Myocyte (in vitro differentiated cells): ENCODE measurements at regions not wholly inside any gene's neighbourhood (a gene's known extent, or its start where the extent isn't known, plus 50 kb on each side); places are given as distances from the start of the nearest gene placed in this dataset.

Experiments
- DNase-seq: peaks from one replicate; pipeline ENCODE4 v3.0.0-alpha.2; 2012; ENCODE audit warnings: low read depth

GRCh38 chr3:103337179-103337845, 902.5 kb downstream of the ZPLD1 start:
- DNase-seq: no peak

DNA sequence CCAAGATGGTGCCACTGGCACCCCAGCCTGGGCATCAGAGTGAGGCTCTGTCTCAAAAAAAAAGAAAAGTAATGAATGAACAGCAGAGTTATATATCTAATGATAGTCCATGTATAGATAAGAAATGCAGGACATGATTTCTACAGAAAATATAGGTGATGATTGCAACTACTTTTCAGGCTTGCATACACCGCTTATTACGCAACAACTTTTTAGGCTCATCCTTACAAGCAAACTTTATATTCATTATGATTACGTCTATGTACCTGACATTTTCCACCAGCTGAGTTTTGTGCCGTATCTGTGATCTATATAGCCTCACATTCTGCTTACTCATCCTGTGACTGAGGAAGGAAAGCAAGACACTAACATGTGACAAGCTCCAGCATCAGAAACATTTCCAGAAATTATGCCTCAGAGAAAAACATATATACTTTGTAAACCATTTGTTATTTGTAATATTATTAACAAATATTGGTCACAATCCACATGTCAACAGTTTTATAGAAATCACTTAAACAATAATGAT, 906.3 kb downstream of the ZPLD1 start:
- no peak for DNase-seq

- DNase-seq: no peak
Measured at GRCh38 chr3:103342205-103342731, 907.5 kb downstream of the ZPLD1 start.

DNA sequence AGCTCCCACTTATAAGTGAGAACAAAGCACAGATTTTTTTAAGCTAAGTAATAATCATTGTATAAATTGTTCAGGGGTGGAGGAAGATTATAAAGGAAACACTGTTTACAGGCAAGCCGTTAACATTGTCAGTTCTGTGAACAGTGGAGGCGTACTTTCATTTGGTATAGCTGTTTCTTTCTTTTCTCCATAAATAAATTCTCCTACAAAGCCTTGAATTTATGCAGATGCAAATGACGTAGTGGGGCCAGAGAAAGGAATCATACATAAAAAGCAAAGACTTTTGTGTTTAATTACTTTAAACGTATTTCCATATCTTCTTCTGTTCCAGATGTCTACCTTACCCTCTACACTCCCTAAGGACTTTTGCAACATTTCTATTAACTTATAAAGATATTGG, 914.9 kb downstream of the ZPLD1 start:
- no peak for DNase-seq

DNA sequence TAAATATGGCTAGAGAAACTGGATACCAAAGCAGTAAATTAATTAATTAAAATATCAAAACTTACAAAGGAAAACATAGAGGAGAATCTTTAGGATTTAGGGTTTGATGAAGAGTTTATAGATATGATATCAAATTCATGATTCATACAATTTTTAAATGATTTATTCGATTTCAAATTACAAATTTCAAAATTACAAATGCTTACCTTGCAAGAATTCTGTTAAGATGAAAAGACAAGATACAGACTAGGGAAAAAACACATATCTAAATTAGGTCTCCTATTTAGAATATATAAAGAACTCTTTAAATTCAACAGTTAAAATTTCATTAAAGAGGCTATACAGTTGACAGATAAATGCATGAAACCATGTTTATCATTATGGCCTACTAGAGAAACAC, 930.7 kb downstream of the ZPLD1 start:
- DNase-seq: no peak

DNA sequence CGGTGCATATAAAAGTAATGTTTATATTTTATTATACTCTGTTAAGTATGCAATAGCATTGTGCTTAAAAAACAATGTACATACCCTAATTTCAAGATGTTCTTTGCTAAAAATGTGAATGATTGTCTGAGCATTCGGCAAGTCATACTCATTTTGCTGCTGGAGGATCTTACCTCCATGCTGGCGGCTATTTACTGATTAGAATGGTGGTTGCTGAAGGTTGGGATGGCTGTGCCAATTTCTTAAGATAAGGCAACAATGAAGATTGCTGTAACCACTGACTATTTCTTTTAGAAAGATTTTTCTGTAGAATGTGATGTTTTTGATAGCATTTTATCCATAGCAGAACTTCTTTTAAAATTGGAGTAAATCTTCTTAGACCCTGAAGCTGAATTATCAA, 932.7 kb downstream of the ZPLD1 start:
- no peak for DNase-seq

DNA sequence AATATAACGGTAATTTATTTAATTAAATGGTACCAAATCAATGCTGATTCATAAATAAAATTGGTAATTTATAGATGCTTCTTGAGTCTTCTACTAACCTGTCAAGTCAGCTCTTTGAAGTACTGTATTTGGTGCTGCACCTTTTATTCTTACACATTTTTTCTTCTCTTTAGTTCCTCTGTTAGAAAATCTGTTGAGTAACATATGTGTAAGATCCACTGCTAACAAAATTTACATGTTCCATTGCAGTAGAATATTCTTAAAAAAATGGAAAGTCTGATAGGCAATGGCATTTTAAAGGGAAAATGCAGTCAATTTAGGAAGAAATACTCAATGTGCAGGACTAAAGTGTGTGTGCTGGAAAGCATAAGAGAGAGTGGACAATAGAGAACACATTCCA, 936.6 kb downstream of the ZPLD1 start:
- DNase-seq: no peak

DNA sequence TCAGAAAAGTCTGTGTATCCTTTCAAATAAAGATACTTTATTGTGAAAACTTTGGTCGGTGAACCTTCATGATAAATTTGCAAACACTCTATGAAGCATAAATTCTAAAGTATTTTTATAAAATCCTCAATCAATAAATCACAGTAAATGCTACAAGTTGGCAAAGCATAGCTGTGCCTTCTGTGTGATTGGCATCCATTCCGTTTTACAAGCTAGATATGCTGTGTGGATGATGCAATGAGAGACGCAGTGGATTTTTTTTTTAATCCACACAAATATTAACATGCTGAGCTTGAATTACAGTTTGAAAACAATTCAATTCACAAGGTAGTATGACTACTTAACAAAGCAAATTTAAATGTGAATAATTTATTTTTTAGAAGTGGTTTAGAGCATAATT, 937.2 kb downstream of the ZPLD1 start:
- DNase-seq: no peak

- no peak for DNase-seq
Measured at GRCh38 chr3:103380391-103380790, 945.6 kb downstream of the ZPLD1 start.

DNA sequence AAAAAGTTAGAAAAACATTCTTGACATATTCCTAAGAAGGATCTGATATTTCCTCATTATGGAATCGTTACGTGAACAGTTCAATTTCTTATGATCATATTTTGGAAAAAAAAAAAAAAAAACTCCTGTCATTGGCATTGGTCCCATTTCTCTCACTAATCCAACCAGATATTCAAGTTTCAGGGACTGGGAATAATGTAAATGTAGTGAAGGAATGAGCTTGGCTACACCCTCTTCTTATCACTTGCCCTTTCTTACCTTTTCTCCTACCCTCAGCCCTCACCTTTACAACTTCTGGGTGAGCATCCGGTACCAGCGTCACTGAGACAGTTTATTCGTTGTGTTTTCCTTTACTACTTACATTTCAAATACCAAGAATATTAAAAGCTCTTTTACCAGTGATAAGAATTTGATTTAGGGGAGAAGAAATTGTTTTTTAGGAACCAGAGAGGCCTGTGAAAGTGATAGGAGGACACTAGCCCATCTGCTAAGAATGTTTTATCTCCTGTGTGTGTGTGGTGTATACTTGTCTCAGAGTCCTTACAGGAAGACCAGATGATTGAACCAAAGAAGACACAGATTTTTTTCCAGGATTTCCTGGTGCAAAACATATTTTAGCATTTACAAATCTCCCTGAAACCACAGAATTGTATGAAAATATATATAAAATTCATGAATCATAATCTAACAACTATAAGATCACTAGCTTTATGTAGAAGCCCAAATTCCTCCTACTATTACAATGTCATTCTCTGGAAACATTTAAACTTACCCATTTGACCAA, 946.7 kb downstream of the ZPLD1 start:
- DNase-seq: no peak

DNA sequence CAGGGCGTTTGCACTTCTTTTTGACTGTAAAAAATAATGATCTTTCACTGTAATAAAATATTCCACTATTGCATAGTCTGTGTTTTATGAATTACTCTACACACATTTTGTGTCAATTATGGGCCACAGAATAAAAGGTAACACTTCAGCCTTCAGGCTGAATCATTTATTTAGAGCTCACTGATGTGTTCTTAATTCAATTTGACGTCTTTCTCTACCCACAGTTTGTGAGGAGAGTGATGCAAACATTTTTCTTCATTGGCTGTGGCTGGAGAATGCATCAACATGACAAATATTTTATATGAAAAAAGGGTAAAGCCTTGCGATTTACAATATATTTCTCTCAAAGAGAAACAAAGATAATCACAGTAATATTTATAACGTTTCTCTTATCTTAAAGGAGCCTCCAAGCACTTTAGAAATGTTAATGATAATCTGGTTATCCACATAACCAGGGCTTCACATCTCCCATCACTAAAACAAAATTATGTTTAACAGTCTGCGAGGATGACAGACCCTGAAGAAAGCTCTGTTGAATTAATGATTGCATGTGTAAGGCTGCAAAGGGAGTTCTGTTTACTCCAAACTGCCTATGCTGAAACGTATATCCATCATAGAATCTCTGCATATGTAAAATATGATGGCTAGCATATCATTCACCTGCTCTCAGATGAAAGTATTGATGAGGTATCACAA, 951.3 kb downstream of the ZPLD1 start:
- DNase-seq: no peak

GRCh38 chr3:103388214-103388613, 953.4 kb downstream of the ZPLD1 start:
- DNase-seq: no peak

GRCh38 chr3:103389356-103389755, 954.5 kb downstream of the ZPLD1 start:
- DNase-seq: no peak

DNA sequence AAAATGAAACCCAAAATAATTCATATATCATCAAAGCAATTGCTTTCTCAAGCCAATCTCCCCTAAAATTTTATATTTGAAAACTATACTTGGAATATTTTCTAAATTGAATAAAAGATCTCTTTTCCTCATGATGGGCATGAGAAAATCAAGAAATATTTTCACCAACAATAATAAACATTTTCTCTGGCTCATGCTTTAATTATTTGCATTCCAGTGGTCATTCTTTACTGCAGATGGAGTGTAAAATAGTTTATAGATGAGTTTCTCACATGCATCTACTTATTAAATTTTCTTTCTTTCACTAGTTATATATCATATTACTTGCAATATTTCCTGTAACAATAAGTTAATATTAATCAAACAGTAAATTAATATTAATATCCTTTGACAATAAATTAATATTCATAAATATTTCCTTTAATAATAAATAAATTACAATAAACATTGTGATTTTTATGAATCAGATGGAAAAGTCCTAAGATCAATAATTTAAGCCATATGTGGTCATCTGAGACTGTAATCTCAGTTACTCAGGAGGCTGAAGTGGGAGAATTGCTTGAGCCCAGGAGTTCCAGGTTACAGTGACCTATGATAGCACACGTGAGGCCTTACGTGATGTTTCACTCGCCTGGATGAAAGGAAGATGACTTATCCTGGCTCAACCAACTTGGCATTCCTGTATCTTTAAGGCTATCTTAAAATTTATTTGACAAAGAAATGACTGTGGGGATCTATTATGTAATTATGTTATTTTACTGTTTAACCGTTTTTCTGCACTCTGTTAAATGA, 958.8 kb downstream of the ZPLD1 start:
- DNase-seq: no peak

DNA sequence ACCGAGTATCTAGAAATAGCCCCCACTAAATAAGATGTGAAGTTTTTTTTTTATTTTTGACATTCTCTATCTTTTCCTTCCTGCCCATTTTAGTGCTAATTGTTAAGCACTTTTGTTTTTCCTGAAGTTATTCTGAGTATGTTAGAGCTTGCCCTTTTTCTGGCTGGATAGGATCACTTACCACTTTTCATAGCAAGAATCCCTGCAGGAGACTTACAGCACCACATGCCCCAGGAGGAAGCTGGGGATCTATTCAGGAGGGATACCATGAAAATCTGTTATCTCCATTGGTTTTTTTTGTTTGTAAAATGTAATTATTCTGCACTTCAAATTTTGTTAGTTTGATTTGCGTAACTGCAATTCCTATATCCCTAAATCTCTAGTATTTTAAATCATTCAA, 968.4 kb downstream of the ZPLD1 start:
- DNase-seq: no peak

DNA sequence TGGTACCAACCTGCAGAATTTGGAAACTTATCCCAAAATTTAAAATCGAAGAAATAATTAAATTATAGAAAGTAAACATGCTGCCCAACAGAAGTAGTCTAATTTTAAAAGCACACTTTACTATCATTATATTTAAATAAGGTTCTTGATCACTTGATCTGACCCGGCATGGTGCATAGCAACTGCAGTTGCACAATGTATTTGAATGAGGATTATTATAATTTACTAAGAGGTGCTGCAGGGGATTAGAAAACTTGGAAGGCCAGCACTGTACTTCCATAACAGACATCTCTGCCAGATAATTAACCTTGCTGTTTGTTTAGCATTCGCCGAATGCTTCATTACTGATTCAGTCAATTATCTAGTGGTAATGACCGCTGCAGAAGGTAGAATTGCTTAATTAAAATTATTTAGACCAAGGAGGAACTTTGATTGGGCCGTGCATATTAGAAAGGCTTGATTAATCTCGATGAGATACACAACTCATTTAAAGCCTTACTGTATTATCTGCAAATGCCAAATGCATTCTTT, 971.6 kb downstream of the ZPLD1 start:
- no peak for DNase-seq

GRCh38 chr3:103410231-103410630, 975.4 kb downstream of the ZPLD1 start:
- no peak for DNase-seq

- DNase-seq: no peak
Measured at GRCh38 chr3:103421460-103421859, 986.6 kb downstream of the ZPLD1 start.

- DNase-seq: no peak
Measured at GRCh38 chr3:103437883-103438282, 1003.1 kb downstream of the ZPLD1 start.

- DNase-seq: peak; percentile 2
Measured at GRCh38 chr3:103440539-103441203, 1005.9 kb downstream of the ZPLD1 start.
